Body of pancreas (tissue), 4 donors: ENCODE measurements at regions not wholly inside any gene's neighbourhood (a gene's known extent, or its start where the extent isn't known, plus 50 kb on each side); places are given as distances from the start of the nearest gene placed in this dataset.

Source experiments
- ATAC-seq: fragments of 150-250 bp; one replicate; pipeline ENCODE4 v1.9.1; 2016
- DNase-seq, 4 donors: peaks; one replicate each; pipeline ENCODE4 v3.0.0-alpha.2; 2019
- H3K27ac ChIP-seq, 4 donors: fragments of 200-600 bp; sonication (generic); 1 replicate in 3 of 4; 2 replicates in 1 of 4; pipeline versions ENCODE4 v1.5.1 to v1.6.1; 2016 to 2019; ENCODE audit warnings: mild to moderate bottlenecking in 1 of 4, mixed read lengths in 1 of 4, moderate library complexity in 1 of 4
- H3K27me3 ChIP-seq, 2 donors: fragments of 200-600 bp; sonication (generic); one replicate each; pipeline ENCODE4 v1.6.0; 2016; ENCODE audit warnings: mild to moderate bottlenecking in 1 of 2
- H3K36me3 ChIP-seq, 2 donors: fragments of 200-600 bp; sonication (generic); replicated peaks in 1 of 2; 2 replicates each; pipeline ENCODE4 v1.5.1; 2016; ENCODE audit warnings: low read depth in 2 of 2; ENCODE audit not compliant: insufficient read depth in 1 of 2
- H3K4me1 ChIP-seq: fragments of 200-600 bp; sonication (generic); one replicate; pipeline ENCODE4 v1.6.0; 2016
- H3K4me3 ChIP-seq, 2 donors: fragments of 200-600 bp; sonication (generic); 1 replicate in 1 of 2; 2 replicates in 1 of 2; pipeline ENCODE4 v1.5.1; 2016 to 2019
- H3K9me3 ChIP-seq, 3 donors: fragments of 200-600 bp; sonication (generic); 1 replicate in 2 of 3; 2 replicates in 1 of 3; pipeline ENCODE4 v1.5.1; 2016
- POLR2A ChIP-seq, 3 donors: fragments of 450-650 bp; IDR thresholded peaks; one replicate each; pipeline ENCODE4 v1.6.1; 2016; ENCODE audit warnings: antibody characterized with exemption in 3 of 3, mild to moderate bottlenecking in 2 of 3
- WGBS, 2 donors: methylation state at CpG; one replicate each; pipeline ENCODE4 v1.1.5; 2017; 5-methylcytosine and 5-hydroxymethylcytosine counted together
- intact Hi-C: fragments of 100-400 bp; cut with DNase I; formaldehyde crosslinking; loops from one replicate; pipeline ENCODE4 v1.15.1; 2023
- TF ChIP-seq, protein P1 (sequence below), 7 experiments: fragments of 450-650 bp in 4 of 7; fragments of 200-600 bp in 3 of 7; sonication (generic) in 3 of 7; IDR thresholded peaks; one replicate each; pipeline ENCODE4 v1.5.1; 2016 to 2019; ENCODE audit warnings: antibody characterized with exemption in 7 of 7

DNA sequence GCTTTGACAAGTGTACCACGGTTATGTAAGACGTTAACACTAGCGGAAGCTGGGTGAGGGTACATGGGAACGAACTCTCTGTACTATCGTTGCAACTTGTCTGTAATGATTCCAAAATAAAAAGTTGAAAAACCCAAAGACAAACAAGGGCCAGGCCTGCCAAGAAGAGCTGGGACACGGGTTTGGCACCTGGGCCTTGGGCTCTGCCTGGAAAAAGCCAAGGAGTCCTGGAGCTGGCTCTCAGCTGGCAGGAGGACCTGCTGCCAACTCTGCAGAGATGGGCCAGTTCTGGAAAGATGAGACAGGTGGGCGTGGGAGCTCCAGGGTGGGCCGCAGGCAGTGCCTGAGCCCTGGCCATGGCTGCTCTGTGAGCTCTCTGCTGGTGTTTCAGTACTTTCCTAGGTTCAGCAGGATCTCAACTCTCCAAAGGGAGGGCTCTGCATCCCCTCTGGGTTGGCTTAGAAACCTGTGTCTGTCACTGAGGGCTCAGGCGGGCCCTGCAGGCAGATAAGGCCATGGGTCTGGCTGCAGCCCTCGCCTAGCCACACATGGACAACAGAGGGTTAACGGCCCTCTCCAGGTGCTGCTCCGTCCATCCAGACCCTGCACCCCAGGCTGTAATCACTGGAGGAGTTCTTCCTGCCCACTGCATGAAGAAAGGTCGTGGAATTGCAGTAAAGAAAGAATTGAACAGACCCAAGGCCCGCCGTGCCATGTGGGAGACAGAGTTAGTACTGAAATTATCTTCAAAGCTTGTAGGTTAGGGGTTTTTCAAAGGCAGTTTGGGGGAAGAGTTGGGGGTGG lies 89.9 kb downstream of the RHOB start:
- ATAC-seq, result no peak
- TF ChIP-seq, protein P1, sequence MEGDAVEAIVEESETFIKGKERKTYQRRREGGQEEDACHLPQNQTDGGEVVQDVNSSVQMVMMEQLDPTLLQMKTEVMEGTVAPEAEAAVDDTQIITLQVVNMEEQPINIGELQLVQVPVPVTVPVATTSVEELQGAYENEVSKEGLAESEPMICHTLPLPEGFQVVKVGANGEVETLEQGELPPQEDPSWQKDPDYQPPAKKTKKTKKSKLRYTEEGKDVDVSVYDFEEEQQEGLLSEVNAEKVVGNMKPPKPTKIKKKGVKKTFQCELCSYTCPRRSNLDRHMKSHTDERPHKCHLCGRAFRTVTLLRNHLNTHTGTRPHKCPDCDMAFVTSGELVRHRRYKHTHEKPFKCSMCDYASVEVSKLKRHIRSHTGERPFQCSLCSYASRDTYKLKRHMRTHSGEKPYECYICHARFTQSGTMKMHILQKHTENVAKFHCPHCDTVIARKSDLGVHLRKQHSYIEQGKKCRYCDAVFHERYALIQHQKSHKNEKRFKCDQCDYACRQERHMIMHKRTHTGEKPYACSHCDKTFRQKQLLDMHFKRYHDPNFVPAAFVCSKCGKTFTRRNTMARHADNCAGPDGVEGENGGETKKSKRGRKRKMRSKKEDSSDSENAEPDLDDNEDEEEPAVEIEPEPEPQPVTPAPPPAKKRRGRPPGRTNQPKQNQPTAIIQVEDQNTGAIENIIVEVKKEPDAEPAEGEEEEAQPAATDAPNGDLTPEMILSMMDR (IDR thresholded peaks at IDR 0.05), result no peak
- no peak for TF ChIP-seq POLR2A (IDR thresholded peaks at IDR 0.05)
- Histone ChIP-seq H3K4me1 (no peaks in the 10 kb centered on the region), H3K27ac (no peak overlapping the region), H3K9me3 (no peaks in the 10 kb centered on the region), H3K27me3 (no peaks in the 10 kb centered on the region), H3K36me3 (no peaks in the 10 kb centered on the region), H3K4me3 (no peak overlapping the region)
- 69 to 73% methylated on average over 12 to 15 of the region's 15 CpGs for WGBS, 2 donors
- intact Hi-C loops, result no loop called here
- peak in 2 of 4 donors; percentile 45 to 58 for DNase-seq

DNA sequence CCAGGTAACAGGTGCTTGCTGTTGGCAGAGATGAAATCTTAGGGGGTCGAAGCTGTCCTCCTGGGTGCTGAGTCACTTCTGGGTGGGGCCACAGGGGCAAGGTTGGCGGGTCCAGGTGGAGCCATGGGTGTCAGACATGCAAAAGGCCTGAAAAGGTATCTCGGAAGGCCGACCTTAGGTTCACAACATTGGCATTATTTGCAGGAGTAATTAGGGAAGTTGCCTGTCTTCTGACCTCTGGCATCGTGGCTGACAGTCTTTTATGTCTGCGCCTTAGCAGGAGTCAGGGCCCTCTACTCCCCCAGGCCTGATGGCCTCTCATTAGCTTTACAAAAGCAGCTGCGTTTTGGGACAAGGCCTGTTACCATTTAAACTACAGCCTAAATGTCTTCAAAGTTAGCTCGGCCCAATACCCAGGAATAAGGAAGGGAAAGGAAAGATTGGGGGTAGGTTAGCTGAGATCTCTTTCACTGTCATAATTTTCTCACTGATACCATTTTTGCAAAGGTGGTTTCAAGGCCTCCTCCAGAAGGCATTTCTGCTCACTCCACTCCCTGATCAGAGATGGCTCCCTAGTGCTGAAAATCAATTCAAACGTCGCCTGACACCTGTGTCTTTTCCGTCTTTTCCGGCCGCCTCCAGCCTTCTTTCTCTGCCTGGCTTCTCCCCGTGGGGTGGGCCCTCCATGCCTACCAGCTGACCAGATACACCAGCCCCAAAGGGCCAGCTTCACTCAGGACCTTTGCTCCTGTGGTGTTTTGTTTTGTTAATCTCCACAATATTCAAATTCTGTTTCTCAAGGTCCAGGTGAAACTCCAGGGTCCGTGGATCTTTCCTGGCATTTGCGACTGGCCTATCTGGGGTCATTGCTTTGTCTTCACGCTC lies 90.8 kb downstream of the RHOB start:
- intact Hi-C loops, result no loop called here
- TF ChIP-seq, protein P1 (IDR thresholded peaks at IDR 0.05), result no peak
- TF ChIP-seq POLR2A (IDR thresholded peaks at IDR 0.05), result no peak
- H3K27me3 ChIP-seq, result no peaks in the 10 kb centered on the region
- 88% methylated on average over 17 of the region's 17 CpGs for WGBS, 2 donors
- no peaks in the 10 kb centered on the region for H3K36me3 ChIP-seq
- no peak overlapping the region for H3K27ac ChIP-seq
- ATAC-seq, result no peak
- no peak for DNase-seq
- no peaks in the 10 kb centered on the region for H3K4me1 ChIP-seq
- H3K4me3 ChIP-seq, result no peak overlapping the region
- no peaks in the 10 kb centered on the region for H3K9me3 ChIP-seq

DNA sequence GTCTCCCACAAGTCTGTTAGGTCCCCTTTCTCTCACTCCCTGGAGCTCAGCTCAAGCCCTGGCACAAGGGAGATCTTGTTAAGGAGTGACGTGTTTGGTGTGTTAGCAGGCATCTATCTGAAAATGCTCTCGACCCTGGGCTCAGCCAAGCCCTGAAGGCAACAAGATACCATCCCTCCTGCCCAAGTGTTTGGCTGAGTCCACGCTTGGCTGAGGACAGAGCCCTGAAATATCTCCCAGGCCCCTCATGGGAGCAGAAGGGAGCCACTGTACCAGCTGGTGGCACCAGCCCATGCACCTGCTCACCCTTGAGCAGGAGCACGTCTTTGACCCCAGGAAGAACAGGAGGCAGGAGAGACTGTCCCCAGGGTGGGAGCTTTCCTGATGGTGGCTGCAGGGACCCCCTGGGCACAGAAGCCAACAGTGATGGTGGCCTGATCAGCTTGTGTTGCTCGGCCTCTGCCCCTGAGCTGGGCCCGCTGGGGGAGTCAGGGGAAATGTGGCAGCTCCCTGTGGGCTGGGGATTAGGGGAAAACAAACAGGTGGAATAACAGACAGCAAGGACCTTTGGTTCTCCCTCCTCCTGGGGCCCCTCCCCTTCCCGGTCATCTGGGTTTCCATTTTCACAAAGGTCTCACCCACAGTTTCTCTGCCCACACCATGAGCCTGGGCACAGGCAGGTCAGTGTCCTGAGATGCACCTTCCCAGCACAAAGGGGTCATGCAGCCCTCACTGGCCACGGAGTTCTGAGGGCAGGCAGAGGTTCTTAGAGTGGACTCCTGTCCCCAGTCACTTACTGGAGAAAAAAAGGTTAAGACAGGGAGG lies 91.6 kb downstream of the RHOB start:
- intact Hi-C loops, result no loop called here
- DNase-seq (no peak), ATAC-seq (no peak)
- H3K9me3 ChIP-seq, result no peaks in the 10 kb centered on the region
- WGBS, 2 donors, result 72 to 81% methylated on average over 5 to 8 of the region's 8 CpGs
- H3K4me1 ChIP-seq, result no peaks in the 10 kb centered on the region
- H3K36me3 ChIP-seq, result no peaks in the 10 kb centered on the region
- no peak overlapping the region for H3K27ac ChIP-seq
- no peaks in the 10 kb centered on the region for H3K27me3 ChIP-seq
- H3K4me3 ChIP-seq, result no peak overlapping the region
- TF ChIP-seq POLR2A (IDR thresholded peaks at IDR 0.05), result no peak
- TF ChIP-seq, protein P1 (IDR thresholded peaks at IDR 0.05), result no peak

DNA sequence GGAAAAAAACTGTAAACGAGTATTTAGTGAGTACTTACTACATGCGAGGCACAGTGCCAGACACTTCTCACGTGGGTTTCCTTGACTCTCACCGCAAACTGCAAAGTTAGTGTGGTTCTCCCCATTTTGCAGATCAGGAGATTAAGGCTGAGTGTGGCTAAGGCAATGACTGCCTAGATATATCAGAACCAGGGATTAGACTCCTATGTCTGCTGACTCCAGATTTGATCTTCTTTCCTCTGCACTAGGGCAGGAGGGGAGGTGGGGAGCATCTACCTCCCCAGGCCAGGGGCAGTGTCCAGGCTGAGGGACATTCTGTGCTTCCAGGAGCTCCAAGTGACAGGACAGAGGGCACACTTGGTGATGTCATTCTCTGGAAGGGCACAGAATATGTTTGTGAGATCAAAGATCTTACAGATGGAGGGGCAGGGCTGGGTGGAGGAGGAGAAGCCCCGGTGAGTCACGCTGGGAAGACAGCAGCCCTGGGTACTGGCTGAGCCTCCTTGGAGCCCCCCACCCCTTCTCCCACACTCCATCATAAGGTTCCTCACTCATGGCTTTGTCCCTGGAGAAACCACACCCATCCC lies 92.4 kb downstream of the RHOB start:
- 63 to 67% methylated on average over 6 of the region's 6 CpGs for WGBS, 2 donors
- intact Hi-C loops, result no loop called here
- TF ChIP-seq POLR2A (IDR thresholded peaks at IDR 0.05), result no peak
- TF ChIP-seq, protein P1 (IDR thresholded peaks at IDR 0.05), result no peak
- Histone ChIP-seq H3K9me3 (no peaks in the 10 kb centered on the region), H3K36me3 (no peaks in the 10 kb centered on the region), H3K27ac (no peak overlapping the region), H3K4me3 (no peak overlapping the region), H3K27me3 (no peaks in the 10 kb centered on the region), H3K4me1 (no peaks in the 10 kb centered on the region)
- DNase-seq, result no peak
- ATAC-seq, result no peak
